Lower lobe of right lung (tissue), 2 donors: ENCODE measurements at regions not wholly inside any gene's neighbourhood (a gene's known extent, or its start where the extent isn't known, plus 50 kb on each side); places are given as distances from the start of the nearest gene placed in this dataset.

ENCODE experiments used
- ATAC-seq, 2 donors: fragments of 200-7000 bp; cut with Tn5 transposase; one replicate each; pipeline ENCODE4 v1.9.1; 2020 to 2022; ENCODE audit warnings: mild to moderate bottlenecking in 2 of 2, moderate library complexity in 2 of 2
- DNase-seq: peaks from one replicate; pipeline ENCODE4 v3.0.0-alpha.2; 2020
- H3K27ac ChIP-seq: fragments of 200-600 bp; one replicate; pipeline ENCODE4 v1.8.0; 2022
- H3K27me3 ChIP-seq: fragments of 200-600 bp; one replicate; pipeline ENCODE4 v1.8.0; 2022; ENCODE audit warnings: low read depth
- H3K36me3 ChIP-seq: fragments of 200-600 bp; one replicate; pipeline ENCODE4 v1.8.0; 2022; ENCODE audit warnings: mild to moderate bottlenecking
- H3K4me1 ChIP-seq: fragments of 200-600 bp; one replicate; pipeline ENCODE4 v1.8.0; 2022
- H3K4me3 ChIP-seq: fragments of 200-600 bp; one replicate; pipeline ENCODE4 v1.8.0; 2022; ENCODE audit warnings: mild to moderate bottlenecking
- H3K9me3 ChIP-seq: fragments of 200-600 bp; one replicate; pipeline ENCODE4 v1.8.0; 2022
- CTCF ChIP-seq: fragments of 200-600 bp; IDR thresholded peaks from one replicate; pipeline ENCODE4 v1.8.0; 2022; ENCODE audit warnings: antibody characterized with exemption, mild to moderate bottlenecking
- intact Hi-C: fragments of 100-400 bp; cut with DNase I; formaldehyde crosslinking; loops from one replicate; pipeline ENCODE4 v1.11.0; 2022
- donor health status: DM: no; HTN: yes; CAD: no; lungs with severe emphysema.

- ATAC-seq (peak; percentile 32 to 47), DNase-seq (no peak)
- intact Hi-C loops, result no loop called here
- H3K9me3 ChIP-seq, result no peaks in the 10 kb centered on the region
- H3K4me3 ChIP-seq, result no peak overlapping the region
- no peaks in the 10 kb centered on the region for H3K4me1 ChIP-seq
- no peaks in the 10 kb centered on the region for H3K27me3 ChIP-seq
- H3K36me3 ChIP-seq, result no peaks in the 10 kb centered on the region
- no peak overlapping the region for H3K27ac ChIP-seq
- no peak for TF ChIP-seq CTCF
Measured at GRCh38 chr1:55559842-55560241, 344.7 kb upstream of the USP24 start.

GRCh38 chr1:55559161-55559611 lies 344.0 kb upstream of the USP24 start:
- no peak for ATAC-seq
- H3K9me3 ChIP-seq, result no peaks in the 10 kb centered on the region
- intact Hi-C loops, result no loop called here
- TF ChIP-seq CTCF, result no peak
- no peak overlapping the region for H3K27ac ChIP-seq
- no peaks in the 10 kb centered on the region for H3K4me1 ChIP-seq
- H3K27me3 ChIP-seq, result no peaks in the 10 kb centered on the region
- no peak for DNase-seq
- no peak overlapping the region for H3K4me3 ChIP-seq
- H3K36me3 ChIP-seq, result no peaks in the 10 kb centered on the region

GRCh38 chr1:55558515-55558914 lies 343.4 kb upstream of the USP24 start:
- DNase-seq, result no peak
- H3K27me3 ChIP-seq, result no peaks in the 10 kb centered on the region
- no peak for ATAC-seq
- no peak overlapping the region for H3K4me3 ChIP-seq
- H3K4me1 ChIP-seq, result no peaks in the 10 kb centered on the region
- intact Hi-C loops, result no loop called here
- H3K27ac ChIP-seq, result no peak overlapping the region
- H3K36me3 ChIP-seq, result no peaks in the 10 kb centered on the region
- TF ChIP-seq CTCF, result no peak
- H3K9me3 ChIP-seq, result no peaks in the 10 kb centered on the region

- ATAC-seq, result no peak
- Histone ChIP-seq H3K4me1 (no peaks in the 10 kb centered on the region), H3K27ac (no peak overlapping the region), H3K27me3 (no peaks in the 10 kb centered on the region), H3K9me3 (no peaks in the 10 kb centered on the region), H3K4me3 (no peak overlapping the region), H3K36me3 (no peaks in the 10 kb centered on the region)
- intact Hi-C loops, result no loop called here
- TF ChIP-seq CTCF, result no peak
- no peak for DNase-seq
Measured at GRCh38 chr1:55555956-55556725, 341.0 kb upstream of the USP24 start.

- no peak for ATAC-seq
Measured at GRCh38 chr1:55554611-55555010, 339.4 kb upstream of the USP24 start.

More at GRCh38 chr1:55554611-55555010, 339.4 kb upstream of the USP24 start:
- Histone ChIP-seq H3K36me3 (no peaks in the 10 kb centered on the region), H3K27ac (no peak overlapping the region), H3K4me1 (no peaks in the 10 kb centered on the region), H3K9me3 (no peaks in the 10 kb centered on the region), H3K27me3 (no peaks in the 10 kb centered on the region), H3K4me3 (no peak overlapping the region)
- DNase-seq, result no peak
- TF ChIP-seq CTCF, result no peak
- intact Hi-C loops, result no loop called here
